ENCODE measurements at regions not wholly inside any gene's neighbourhood (a gene's known extent, or its start where the extent isn't known, plus 50 kb on each side); places are given as distances from the start of the nearest gene placed in this dataset.

DNA sequence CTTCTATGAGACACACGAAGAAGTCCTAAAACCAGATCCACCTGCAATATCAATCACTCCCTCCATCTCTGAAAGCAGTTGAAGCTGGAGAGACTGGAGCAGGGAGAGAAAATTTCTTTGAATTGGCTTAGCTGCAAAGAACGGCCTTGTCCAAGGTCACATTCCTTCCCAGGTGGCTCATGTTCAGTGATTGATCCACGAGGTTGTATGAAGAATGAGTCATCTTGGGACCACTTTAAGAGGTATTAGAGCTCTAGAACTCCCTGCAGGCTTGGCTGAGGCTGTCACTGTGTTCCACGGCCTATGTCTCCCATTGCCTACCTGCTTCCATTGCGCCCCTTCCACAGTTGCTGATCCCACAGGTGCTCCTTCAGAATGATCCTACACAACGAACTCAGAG, 68.2 kb downstream of the HMHB1 start:
- ATAC-seq (ENCODE audit: low FRiP score), result no peak
- TF ChIP-seq, protein P1, sequence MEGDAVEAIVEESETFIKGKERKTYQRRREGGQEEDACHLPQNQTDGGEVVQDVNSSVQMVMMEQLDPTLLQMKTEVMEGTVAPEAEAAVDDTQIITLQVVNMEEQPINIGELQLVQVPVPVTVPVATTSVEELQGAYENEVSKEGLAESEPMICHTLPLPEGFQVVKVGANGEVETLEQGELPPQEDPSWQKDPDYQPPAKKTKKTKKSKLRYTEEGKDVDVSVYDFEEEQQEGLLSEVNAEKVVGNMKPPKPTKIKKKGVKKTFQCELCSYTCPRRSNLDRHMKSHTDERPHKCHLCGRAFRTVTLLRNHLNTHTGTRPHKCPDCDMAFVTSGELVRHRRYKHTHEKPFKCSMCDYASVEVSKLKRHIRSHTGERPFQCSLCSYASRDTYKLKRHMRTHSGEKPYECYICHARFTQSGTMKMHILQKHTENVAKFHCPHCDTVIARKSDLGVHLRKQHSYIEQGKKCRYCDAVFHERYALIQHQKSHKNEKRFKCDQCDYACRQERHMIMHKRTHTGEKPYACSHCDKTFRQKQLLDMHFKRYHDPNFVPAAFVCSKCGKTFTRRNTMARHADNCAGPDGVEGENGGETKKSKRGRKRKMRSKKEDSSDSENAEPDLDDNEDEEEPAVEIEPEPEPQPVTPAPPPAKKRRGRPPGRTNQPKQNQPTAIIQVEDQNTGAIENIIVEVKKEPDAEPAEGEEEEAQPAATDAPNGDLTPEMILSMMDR (IDR thresholded peaks at IDR 0.05), result no peak
- DNase-seq (ENCODE audit: low spot score), result no peak

DNA sequence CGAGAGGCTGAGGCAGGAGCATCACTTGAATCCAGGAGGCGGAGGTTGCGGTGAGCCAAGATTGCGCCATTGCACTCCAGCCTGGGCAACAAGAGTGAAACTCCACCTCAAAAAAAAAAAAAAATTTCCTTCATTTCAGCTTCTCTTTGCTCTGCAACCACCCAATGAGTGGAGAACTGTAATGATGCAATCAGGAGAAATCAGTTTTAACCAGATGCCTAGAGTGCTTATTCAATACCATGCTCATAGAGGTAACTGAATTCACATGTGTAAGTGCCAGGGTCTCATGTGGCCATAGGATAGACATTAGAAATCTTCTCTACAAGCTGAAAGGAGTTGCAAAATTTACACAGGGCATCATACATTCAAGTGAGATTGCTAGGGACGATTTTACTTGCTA, 70.6 kb downstream of the HMHB1 start:
- ATAC-seq (ENCODE audit: low FRiP score), result no peak
- TF ChIP-seq, protein P1 (IDR thresholded peaks at IDR 0.05), result no peak

DNA sequence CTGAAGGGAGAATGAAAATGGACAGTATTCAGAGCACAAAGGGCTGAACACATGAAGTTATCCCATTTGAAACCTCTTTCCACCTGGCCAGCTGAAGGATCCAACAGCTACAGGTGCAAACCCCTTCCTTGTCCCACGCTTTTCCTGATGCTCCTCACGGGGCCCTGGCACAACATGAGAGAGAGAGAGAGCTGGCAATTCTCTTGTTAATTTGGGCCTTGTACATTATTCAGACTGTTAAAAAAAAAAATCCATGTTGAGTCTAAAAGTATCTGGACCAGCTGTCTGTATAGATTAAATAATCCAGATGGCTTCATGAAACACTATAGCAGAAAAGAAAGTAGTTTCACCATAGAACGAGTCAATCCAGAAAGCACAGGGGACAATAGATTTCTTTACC, 74.1 kb downstream of the HMHB1 start:
- no peak for ATAC-seq (ENCODE audit: low FRiP score)
- TF ChIP-seq, protein P1 (IDR thresholded peaks at IDR 0.05), result no peak
- no peak for DNase-seq (ENCODE audit: low spot score)

More for the DNA sequence above, 70.6 kb downstream of the HMHB1 start:
- no peak for DNase-seq (ENCODE audit: low spot score)

DNA sequence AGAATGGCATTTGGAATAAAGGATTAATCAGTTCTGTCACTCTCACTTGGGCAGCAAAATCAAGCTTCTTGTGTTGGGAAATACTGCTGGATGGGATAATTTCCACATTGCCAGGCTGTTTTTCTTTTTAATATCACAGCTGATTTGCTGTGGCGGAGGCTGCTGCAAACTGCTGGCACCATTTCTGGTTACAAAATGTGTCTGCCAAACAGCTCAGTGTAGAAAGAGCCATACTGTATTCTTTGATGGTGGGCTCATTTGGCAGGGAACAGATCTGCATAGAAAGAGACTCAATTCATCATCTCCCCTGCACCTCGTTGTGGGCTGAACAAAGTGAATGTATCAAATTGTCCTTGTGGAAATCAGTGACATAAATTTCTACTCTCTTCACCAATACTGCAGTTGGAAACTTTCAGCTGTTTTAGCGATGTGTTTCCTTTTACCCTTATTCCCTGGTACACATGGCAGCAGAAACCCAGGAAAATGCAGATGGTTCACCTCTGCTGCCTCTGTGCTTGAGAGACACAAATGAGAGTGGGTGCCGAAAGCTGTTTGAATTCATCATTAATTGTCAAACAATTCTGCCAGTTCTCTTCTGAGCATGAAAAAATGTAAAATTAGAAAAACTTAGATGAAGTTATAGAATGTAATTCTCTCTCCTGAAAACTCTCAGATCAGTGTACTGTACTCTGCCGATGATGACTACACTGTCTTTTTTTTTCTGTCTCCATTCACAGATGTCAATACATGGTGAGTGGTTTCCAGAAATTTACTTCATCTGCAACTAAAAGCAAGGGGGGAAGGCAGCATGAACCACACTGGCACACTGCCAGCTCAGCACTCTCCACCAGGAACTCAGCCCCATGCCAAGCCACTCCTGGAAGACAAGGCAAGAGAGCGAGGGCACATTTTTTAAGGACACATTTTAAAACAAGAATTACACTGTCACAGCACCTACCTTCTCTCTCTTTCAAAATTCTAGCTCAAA, 75.0 kb downstream of the HMHB1 start:
- DNase-seq (ENCODE audit: low spot score) (peak; percentile 23), ATAC-seq (ENCODE audit: low FRiP score) (no peak)
- TF ChIP-seq, protein P1 (IDR thresholded peaks at IDR 0.05), result no peak

DNA sequence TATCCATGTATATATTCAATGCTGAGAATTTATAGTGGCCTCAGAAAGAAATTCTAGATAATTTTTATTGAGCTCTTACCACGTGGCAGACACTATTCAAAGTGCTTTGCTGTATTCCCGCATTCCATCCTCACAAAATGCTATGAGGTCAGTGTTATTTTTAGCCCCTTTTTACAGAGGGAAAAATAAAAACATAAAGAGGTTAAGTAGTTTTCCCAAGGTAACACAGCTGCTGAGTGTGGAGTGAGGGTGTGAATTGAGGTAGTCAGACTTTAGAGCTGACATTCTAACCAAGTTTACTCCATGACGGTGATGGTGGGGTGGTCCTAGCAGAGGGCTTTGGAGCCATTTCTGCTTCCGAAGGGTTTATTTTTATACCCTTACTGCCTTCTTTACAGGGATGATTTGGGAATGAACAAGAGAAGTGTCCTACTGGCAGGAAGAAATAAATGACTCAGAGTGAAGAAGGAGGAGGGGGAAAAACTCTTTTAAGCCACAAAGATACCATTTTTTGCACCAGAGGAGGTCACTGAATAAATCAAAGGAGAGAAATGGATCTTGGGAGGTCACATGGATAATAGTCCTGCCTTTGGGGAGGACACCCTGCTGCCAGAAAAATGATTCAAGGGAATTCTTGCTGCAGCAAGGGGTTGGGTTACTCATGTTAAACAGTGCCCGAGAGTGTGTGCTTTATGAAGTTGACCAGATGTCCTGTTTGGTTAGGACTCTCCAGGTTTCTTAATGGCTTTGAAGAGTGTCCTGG, 76.1 kb downstream of the HMHB1 start:
- TF ChIP-seq, protein P1 (IDR thresholded peaks at IDR 0.05), result no peak
- DNase-seq (ENCODE audit: low spot score) (no peak), ATAC-seq (ENCODE audit: low FRiP score) (peak; percentile 23)

DNA sequence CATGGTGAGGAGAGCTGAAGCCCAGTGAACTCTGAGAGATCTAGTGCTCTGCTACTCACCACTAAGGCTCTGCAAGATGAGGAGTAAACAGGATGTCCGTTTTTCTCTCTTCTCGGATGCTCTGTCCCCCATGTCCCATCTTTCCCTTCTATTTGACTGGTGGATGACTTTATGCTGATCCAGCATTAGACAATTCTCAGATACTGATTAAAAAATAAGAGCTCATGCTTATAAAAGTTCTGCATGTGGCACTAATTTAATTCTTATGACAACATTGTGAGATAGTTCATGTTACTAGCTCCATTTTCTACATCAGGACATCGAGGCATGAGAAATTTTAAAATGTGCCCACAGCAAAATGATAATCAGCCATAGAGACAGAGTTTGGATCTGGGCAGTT, 77.0 kb downstream of the HMHB1 start:
- DNase-seq (ENCODE audit: low spot score) (no peak), ATAC-seq (ENCODE audit: low FRiP score) (no peak)
- TF ChIP-seq, protein P1 (IDR thresholded peaks at IDR 0.05), result no peak
